ENCODE measurements at regions not wholly inside any gene's neighbourhood (a gene's known extent, or its start where the extent isn't known, plus 50 kb on each side); places are given as distances from the start of the nearest gene placed in this dataset.
"Not testable (repeated sequence)": the region's sequence is repeated elsewhere in the genome, so short reads cannot be mapped to it uniquely, and the experiment has no call there.

DNA sequence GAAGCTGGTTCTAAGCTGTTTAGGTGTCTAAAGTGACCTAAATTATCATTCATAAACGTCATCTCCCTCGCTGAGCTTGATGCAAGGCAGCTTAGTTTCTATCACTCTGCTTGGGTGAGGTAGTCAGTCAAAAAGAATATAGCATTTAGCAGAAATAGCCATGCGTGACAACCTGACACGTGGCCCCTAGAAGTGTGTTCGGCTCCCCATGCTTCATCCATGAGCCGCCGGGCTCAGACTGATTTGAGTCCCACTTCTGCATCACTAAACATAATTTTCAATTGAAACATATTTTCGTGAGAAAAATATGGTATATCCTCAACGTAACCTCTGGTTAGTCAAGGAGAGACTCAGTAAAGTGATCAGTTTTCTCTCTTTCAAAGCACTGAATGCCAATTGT is 459.8 kb downstream of the IRS2 start:
- DNase-seq (ENCODE audit: low read depth) = no peak

DNA sequence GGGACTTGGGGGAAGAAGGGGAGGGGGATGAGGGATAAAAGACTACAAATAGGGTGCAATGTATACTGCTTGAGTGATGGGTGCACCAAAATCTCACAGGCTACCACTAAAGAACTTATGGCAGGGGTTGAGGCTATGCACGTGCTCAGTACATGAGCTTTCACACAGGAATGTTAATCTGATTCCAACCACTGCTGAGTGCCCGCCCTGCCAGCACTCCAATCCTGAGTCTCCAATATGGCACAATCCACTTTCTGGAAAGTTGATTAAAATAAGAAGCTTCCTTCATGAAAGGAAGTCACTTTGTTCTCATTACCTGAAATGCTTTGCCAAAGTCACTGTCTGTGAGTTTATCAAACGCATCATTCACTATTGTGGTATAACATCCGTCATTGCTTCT is 463.0 kb downstream of the IRS2 start:
- no peak for DNase-seq (ENCODE audit: low read depth)

DNA sequence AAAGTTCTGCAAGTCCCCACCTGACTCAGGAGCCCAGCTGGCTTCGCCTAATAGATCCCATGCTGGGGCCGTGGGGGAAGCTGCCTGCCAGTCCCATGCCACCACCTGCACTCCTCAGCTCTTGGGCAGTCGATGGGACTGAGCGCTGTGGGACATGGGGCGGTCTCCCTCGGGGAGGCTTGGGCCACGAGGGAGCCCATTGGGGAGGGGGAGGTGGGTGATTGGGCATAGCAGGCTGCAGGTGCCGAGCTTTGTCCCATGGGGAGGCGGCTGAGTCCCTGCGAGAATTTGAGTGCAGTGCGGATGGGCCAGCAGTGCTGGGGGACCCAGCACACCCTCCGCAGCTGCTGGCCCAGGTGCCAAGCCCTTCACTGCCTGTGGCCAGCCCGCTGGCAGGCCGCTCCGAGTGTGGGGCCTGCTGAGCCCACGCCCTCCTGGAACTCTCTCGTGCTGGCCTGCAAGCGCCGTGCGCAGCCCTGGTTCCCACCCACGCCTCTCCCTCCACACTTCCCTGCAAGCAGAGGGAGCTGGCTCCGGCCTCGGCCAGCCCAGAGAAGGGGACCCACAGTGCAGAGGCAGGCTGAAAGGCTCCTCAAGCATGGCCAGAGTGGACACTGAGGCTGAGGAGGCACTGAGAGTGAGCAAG is 467.3 kb downstream of the IRS2 start:
- no peak for DNase-seq (ENCODE audit: low read depth)

DNA sequence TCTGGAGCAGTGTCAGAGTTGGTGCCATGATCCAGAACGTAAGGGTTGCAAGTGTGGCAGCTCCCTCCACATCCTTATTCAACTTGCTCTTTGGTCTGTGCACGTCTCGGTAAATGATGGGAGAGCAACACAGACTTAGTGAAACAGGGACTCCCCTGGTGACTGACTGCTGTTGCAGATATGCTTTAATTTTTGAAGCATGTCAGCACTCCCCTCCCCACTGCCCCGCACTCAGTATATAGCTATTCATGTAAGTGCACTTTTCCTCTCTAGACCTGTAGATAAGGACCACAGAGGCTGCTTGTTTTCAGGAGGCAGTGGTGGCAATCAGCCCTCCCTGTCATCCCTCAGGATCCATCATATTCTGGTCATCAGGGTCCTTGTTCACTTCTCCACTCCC is 470.9 kb downstream of the IRS2 start:
- DNase-seq (ENCODE audit: low read depth) = no peak

DNA sequence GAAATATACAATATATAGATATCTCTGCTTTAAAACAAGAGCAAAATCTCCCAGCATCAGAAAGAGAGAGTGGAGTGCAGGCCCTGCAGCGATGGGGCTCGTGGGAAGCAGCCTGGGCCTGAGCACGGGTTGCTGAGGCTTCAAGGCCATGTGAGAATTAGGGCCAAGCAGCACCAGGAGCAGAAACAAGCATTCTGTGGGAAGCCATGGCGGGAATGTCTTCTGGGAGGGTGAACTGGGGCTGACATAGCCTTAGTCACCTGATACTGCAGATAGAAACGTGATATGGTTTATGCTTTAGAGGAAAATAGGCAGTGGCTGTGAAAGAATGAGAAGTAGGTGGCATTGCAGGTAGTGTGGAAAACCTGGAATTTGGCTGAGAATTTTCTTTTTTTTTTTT is 472.3 kb downstream of the IRS2 start:
- DNase-seq (ENCODE audit: low read depth) = no peak

DNA sequence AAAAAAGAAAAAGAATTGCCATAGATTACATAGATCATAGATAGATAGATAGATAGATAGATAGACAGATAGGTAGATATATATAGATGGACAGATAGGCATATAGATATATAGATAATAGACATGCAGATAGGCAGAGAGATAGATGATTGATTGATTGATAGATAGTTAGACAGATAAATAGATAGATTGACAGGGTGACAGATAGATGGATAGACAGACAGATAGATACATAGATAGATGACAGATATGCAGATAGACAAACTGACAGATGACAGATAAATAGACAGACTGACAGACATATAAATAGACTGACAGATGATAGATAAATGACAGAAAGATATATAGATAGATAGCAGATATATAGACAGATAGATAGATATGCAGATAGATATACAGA is 474.0 kb downstream of the IRS2 start:
- no peak for DNase-seq (ENCODE audit: low read depth)

DNA sequence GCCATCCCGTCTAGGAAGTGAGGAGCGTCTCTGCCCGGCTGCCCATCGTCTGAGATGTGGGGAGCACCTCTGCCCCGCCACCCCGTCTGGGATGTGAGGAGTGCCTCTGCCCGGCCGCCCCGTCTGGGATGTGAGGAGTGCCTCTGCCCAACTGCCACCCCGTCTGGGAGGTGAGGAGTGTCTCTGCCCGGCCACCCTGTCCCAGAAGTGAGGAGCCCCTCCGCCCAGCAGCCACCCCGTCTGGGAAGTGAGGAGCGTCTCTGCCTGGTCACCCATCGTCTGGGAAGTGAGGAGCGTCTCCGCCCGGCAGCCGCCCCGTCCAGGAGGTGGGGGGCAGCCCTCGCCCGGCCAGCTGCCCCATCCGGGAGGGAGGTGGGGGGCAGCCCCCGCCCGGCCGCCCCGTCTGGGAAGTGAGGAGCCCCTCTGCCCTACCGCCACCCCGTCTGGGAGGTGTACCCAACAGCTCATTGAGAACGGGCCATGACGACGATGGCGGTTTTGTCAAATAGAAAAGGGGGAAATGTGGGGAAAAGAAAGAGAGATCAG is 474.9 kb downstream of the IRS2 start:
- DNase-seq (ENCODE audit: low read depth) = not testable (repeated sequence)

DNA sequence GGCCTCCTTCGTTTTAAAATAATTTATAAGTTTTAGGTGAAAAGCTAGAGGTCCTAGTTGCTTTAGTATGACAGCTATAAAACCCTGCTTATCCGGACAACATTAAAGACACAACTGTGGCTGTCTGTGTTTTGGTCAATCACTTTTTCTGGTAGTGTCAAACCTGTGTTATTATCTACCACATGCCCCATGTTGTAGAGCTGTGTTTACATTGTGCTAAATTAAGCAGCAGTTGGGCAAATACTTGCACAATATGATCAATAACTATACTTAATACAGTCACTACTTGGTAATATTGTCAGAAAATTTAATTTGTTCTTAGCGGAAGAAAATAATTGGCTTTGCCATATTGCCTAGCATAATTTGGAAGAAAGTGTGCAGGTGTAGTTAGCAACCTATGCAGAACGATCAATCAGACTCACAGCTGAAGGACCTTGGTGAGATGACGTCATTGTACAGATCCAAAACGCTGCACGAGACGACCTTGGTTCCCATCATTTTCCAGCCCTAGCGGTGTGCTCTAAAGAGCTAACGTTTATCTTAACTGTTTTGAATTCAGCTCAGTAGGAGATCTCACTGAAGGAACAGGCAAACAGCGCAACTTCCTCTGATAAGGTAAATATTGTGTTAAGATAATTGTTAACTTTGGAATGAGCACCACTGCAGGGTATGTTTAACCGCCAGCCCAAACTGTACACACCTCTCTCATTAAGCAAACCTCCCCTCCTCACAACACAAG is 476.6 kb downstream of the IRS2 start:
- no peak for DNase-seq (ENCODE audit: low read depth)

DNA sequence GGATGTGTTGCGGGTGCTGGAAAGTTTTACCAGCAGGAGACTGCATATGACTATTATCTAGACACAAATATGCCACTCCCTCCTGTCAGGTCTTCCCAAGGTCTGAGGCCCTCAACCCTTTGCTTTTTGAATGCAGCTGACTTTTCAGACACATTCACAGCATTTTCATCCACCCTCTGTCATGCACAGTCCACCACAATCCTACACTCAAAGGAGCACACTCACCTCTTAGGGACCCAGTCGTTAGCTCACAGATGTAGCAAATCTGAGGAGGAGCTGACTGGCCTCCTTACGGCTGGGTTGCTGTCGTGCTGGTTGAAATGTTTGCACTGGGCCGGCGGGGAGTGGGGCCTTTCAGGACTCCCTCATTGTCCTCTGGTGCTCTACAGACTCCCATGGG is 479.4 kb downstream of the IRS2 start:
- DNase-seq (ENCODE audit: low read depth) = no peak

DNA sequence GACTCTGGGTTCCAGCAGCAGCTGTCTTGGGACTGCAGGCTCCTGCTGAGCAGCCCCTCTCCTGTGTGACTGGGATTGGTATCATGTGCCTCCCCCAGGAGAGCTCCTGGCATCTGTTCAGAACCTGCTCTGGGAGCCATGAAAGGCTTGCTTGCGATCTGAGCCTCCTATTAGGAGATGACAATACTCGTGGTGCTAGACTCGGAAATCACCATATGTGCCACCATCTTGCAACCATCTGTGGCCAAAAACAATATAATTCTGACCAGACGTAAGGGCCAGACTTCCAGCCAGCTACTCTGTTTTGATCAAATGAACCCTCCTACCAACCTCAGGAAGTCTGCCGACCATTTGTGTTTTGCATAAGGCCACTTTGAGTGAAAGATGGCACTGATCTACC is 484.7 kb downstream of the IRS2 start:
- no peak for DNase-seq (ENCODE audit: low read depth)

DNA sequence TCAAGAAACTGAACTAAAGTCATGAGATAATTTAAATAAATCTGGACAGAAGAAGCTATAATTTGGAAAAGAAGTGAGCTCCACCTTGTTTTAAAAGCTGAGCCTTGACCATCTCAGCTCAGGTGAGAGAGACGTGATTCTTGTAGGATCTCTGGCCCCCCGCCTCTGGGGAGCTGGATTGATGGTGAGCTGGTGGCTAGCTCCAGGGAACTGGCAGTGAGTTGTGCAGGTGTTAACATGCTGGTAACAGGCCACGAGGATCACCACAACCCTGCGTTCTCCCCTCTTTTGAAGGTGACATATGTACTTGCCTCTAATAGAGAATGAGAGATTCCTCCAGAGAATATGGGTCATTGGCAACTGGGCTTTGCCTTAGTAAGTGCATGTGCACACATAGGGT is 485.1 kb downstream of the IRS2 start:
- no peak for DNase-seq (ENCODE audit: low read depth)

DNA sequence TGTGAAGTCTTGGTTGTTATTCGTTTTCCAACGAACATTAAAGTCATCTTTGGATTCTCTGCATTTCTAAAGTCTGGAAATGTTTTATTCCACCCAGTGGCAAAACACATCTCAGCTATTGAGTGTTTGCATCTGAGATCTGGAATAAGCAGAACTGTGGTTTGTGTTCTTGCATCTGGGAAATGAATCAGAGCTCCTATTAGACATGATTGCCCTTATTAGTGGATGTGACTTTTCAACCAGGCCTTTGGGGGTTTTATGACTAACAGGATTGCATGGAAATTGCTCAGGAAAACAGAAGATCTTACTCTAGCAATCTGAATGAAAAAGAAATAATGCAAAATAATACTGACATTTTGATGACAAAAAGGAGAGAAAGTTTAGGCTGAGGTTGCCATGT is 488.8 kb downstream of the IRS2 start:
- no peak for DNase-seq (ENCODE audit: low read depth)

DNA sequence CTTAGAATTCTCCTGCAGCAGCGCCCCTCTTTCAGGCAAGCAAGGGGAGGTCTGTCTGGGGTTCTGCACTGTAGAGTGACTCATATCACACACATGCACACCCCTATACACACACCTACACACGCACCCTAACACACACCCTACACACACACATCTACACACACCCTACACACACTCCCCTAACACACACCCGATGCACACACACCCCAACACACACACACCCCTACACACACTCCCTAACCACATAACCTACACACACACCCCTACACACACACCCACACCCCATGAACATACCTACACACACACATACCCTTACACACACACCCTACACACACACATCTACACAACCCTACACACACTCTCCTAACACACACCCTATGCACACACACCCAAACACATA is 493.2 kb downstream of the IRS2 start:
- no peak for DNase-seq (ENCODE audit: low read depth)

DNA sequence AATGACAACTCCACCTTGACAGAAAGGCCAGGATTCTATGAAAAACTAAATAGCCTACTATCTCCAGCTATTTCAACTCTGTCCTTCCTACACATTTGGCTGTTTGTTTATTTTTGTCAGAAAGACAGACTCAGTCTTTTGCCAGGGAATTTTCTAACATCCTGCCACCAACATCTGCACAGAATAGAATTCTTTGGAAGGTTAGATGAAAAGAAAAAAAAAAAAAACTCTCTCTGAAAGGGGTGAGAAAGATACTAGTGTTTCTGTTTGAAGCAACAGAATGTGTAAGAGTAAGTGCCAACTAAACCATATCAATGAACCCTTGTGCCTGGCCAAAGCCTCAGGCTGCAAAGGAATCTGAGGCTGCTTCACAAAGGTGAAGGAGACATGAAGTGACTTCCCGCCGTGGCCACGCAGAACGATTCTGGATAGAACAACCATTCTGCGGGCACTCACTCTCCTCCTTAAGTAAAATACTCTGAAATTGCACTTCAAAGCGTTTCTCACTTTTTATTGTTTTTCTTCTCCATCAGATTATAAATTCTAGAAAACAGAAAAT is 498.2 kb downstream of the IRS2 start:
- no peak for DNase-seq (ENCODE audit: low read depth)

DNA sequence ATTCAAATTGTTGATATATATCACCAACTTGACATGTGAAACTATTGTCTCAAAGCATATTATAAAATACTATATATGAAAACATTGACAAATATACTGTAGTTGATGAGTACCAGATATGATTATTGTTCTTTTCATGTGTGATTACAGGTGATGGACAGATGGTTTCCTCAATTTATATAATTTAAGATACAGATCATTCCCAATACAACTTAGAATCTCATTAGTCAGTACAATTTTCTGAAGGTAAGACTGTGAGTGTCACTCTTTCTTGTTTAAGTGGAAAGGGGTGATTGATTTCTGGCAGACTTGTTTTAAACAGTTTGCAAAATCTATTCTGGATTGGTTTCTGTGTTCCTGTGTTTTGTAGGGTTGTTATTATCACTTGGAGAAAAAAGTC is 498.8 kb downstream of the IRS2 start:
- no peak for DNase-seq (ENCODE audit: low read depth)

DNA sequence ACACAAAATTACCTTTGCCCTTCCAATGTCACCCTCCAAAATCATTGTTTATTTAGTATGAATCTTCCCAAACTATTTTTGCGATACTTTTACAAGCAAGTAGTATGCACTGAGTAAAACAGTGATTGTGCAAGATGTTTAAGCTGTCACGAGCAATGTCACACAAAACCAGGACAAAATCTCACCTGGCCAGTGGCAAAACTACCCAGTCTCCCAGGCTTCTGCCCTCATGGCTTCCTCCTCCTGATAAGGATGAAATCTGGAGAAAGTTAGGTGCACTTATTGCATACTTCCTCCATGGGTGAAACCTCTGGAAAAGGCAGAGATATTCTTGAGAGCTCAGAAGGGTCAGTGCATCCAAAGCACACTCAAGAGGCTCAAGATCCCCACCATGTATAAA is 500.8 kb downstream of the IRS2 start:
- no peak for DNase-seq (ENCODE audit: low read depth)

DNA sequence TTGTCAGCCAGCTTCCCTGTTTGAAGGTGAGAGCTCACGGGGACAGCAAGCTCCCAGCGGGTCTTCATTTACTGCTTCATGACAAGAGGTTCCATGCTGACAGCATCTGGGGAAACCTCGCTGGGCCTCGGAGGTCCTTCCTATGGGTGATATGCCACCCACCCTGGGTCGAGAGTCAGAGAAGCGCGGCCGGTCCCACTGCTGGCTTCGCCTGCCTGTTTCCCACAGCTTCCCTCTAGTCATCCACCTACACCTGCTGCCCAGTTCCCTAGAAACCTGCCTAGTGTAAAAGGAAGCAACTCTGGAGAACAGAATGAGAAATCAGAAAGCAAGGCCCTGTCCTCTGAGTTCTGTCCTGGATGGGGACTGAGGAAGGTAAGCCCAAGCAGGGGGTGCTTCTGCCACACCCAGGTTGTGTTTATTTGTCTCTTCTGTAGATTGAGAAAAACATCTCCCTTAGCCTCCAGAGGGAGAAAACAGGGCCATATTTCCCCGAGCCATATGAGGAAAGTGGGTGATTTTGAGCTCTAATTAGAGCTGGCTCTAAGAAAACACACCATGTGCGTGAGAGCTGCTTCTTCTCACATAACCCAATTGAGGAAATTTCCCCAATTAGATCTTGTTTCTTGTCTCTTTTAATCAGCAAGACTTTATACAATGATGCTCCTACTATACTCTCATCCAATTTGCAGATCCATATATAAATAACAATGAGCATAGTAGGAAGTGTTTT is 504.3 kb downstream of the IRS2 start:
- DNase-seq (ENCODE audit: low read depth) = no peak

DNA sequence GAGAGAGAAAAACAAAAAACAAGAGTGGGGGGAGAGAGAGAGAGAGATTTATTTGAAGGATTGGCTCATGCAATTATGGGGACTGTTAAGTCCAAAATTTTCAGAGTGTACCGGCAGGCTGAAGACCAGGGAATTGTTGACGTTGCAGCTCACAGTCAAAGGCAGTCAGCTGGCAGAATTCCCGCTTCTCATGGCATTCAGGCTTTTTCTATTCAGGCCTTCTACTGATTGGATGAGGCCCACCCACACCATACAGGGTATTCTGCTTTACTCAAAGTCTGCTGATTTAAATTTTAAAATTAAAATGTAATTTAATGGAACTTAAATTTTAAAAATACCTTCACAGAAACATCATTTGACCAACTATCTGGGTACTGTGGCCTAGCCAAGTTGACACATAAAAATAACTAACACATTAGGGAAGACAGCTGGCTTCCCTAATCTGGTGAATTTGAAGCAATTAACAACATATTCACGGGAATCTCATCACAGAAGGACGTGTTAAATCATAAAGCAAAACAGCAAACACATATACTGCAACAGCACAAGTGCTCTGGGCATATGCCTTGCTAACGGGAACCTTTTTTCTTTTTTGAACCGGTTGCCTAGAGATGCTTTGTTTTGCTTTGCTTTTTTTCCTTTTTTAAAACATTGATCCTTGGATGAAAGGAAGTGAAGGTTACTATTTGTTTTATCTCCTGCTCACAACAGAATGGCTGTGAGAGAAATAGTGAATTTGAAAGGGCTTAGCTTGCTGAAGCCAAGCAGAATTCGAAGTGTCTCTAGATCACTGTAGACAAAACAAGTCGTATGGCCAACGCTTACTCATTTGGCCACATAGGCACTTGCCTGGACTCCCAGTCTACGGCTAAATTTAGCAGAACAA is 505.1 kb downstream of the IRS2 start:
- no peak for DNase-seq (ENCODE audit: low read depth)

DNA sequence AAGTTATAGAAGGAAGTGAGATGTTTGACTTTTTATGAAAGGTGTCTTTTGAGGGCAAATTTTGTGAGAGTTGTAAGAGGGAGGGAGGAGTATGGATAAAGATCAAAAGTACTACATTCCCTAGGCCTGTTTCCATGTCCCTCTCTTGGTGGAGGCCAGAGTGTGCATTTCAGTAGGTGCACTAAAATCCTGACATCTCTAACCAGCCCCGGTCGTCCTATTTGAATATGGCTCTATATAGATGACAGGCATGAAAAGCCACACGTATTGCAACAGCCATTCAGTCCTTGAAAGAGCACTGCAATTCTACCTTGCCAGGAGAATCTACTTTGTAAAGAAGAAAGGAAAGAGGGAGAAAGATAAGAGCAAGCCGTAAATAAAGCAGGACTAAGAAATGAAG is 510.1 kb downstream of the IRS2 start:
- no peak for DNase-seq (ENCODE audit: low read depth)

DNA sequence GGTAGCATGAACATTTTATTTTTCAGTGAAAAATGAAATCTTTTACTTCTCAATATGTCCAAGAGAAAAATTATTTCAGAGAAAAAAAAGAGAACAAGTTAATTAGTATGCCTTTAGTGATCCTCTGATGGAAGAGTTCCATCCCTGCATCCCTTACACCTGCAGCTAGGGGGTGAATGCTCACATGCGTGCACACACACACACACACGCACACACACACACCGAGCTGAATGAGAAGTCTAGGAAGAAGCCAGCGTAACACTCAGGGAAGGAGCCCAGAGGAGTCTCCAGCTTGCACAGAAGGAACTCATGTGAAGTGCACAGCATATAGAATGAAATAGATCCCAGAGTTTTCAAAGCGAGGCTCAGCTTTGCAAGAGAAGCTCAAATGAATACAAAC is 510.5 kb downstream of the IRS2 start:
- no peak for DNase-seq (ENCODE audit: low read depth)

DNA sequence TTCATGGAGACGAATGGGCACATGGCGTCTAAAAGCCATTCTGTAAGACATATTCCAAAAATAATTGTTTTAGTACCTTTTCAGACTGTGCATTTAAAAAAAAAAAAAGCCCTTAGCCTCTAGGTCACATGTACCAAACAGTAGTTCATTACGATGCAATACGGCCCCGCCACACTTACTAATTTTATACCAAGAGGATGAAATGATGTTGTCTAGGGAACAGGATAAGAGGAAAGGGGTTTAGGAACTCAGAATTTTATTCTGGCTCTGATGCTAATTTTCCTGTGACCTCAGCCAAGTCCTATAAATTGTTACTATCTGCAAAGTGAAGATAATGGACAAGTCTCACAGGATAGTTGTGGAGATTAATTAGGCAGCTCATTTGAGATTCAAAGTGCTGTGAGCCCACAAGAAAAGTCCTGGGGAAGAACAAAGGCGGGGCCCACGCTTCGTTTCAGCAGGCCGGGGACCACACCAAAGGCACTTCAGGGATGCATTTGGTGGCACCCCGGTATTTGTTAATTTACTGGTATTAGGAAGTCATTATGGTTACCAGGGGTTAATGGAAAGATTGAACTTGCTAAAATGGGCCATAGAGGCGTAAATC is 511.1 kb downstream of the IRS2 start:
- no peak for DNase-seq (ENCODE audit: low read depth)
